Sigmoid colon (tissue), 6 donors: ENCODE measurements at regions not wholly inside any gene's neighbourhood (a gene's known extent, or its start where the extent isn't known, plus 50 kb on each side); places are given as distances from the start of the nearest gene placed in this dataset.

ENCODE experiments used
- DNase-seq: peaks from one replicate; pipeline ENCODE4 v3.0.0-alpha.2; 2019
- H3K27ac ChIP-seq, 4 donors: fragments of 200-600 bp; sonication (generic); one replicate each; pipeline ENCODE4 v1.5.1; 2016 to 2019; ENCODE audit warnings: mild to moderate bottlenecking in 1 of 4
- H3K27me3 ChIP-seq, 3 donors: fragments of 200-600 bp; sonication (generic); one replicate each; pipeline ENCODE4 v1.5.1; 2019; ENCODE audit warnings: mild to moderate bottlenecking in 1 of 3
- H3K36me3 ChIP-seq, 4 donors: fragments of 200-600 bp; sonication (generic); one replicate each; pipeline ENCODE4 v1.5.1; 2016 to 2019
- H3K4me1 ChIP-seq, 4 donors: fragments of 200-600 bp; sonication (generic); one replicate each; pipeline ENCODE4 v1.5.1; 2017 to 2019
- H3K4me3 ChIP-seq, 4 donors: fragments of 200-600 bp; sonication (generic); one replicate each; pipeline ENCODE4 v1.5.1; 2017 to 2019; ENCODE audit warnings: mild to moderate bottlenecking in 2 of 4, moderate library complexity in 1 of 4
- H3K9me3 ChIP-seq, 4 donors: fragments of 200-600 bp in 3 of 4; sonication (generic) in 3 of 4; one replicate each; pipeline versions ENCODE4 v1.5.1 to v1.6.1; 2013 to 2019
- CTCF ChIP-seq, 4 experiments: fragments of 450-650 bp in 3 of 4; fragments of 200-600 bp in 1 of 4; IDR thresholded peaks; one replicate each; pipeline ENCODE4 v1.5.1; 2016 to 2019; ENCODE audit warnings: antibody characterized with exemption in 4 of 4, mild to moderate bottlenecking in 3 of 4, moderate library complexity in 2 of 4
- EP300 ChIP-seq, 4 donors: sonication (generic); formaldehyde crosslinking; IDR thresholded peaks; one replicate each; pipeline ENCODE4 v1.6.1; 2017; ENCODE audit warnings: antibody characterized with exemption in 4 of 4
- POLR2A ChIP-seq, 2 donors: fragments of 450-650 bp; IDR thresholded peaks; one replicate each; pipeline ENCODE4 v1.6.1; 2016; ENCODE audit warnings: antibody characterized with exemption in 2 of 2, mild to moderate bottlenecking in 2 of 2, moderate library complexity in 2 of 2
- POLR2AphosphoS5 ChIP-seq, 4 donors: sonication (generic); formaldehyde crosslinking; IDR thresholded peaks; one replicate each; pipeline ENCODE4 v1.6.1; 2017; ENCODE audit warnings: antibody characterized with exemption in 4 of 4
- WGBS, 2 donors: extraction: QIAGEN DNeasy Blood & Tissue Kit; methylation state at CpG; one replicate each; pipeline ENCODE4 v1.1.7; 2013; 5-methylcytosine and 5-hydroxymethylcytosine counted together
- intact Hi-C: fragments of 100-400 bp; cut with DNase I; formaldehyde crosslinking; loops from one replicate; pipeline ENCODE4 v1.15.1; 2023
- donor health status: healthy with polysubstance abuse.
- donor health status: healthy.

DNA sequence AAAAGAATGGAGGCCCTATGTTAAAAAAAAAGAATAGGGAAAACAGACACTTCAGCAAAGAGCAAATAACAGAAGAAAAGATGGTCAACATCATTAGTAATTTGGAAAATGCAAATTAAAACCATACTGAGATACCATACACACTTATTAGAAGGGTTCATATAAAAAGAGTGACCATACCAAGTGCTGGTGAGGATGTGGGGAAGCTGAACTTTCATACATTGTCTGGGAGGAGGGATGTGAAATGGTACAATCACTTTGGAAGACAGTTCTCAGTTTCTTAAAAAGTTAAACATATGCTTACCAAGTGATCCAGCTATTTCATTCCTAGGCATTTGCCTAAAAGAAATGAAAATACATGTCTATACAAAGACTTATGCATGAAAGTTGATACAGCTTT lies 194.4 kb downstream of the CXCL12 start:
- intact Hi-C loops, result no loop called here
- Histone ChIP-seq H3K36me3 (no peaks in the 10 kb centered on the region), H3K27me3 (no peaks in the 10 kb centered on the region), H3K4me3 (no peak overlapping the region), H3K4me1 (peaks cover 0 to 28% (median 14%) of the 10 kb centered on the region in 4 donors), H3K9me3 (no peaks in the 10 kb centered on the region), H3K27ac (no peak overlapping the region)
- TF ChIP-seq POLR2AphosphoS5 (IDR thresholded peaks at IDR 0.05) (no peak), EP300 (IDR thresholded peaks at IDR 0.05) (no peak), POLR2A (IDR thresholded peaks at IDR 0.05) (no peak), CTCF (IDR thresholded peaks at IDR 0.05) (no peak)
- DNase-seq, result no peak

- no peaks in the 10 kb centered on the region for H3K9me3 ChIP-seq
- intact Hi-C loops, result no loop called here
- H3K36me3 ChIP-seq, result no peaks in the 10 kb centered on the region
- WGBS, 2 donors, result 73 to 82% methylated on average over 1 of the region's 1 CpG
- DNase-seq, result no peak
- H3K4me1 ChIP-seq, result peaks cover 0 to 32% (median 18%) of the 10 kb centered on the region in 4 donors
- no peak overlapping the region for H3K4me3 ChIP-seq
- H3K27ac ChIP-seq, result no peak overlapping the region
- TF ChIP-seq POLR2AphosphoS5 (IDR thresholded peaks at IDR 0.05), result no peak
- TF ChIP-seq CTCF (IDR thresholded peaks at IDR 0.05), result no peak
- TF ChIP-seq POLR2A (IDR thresholded peaks at IDR 0.05), result no peak
- no peak for TF ChIP-seq EP300 (IDR thresholded peaks at IDR 0.05)
- no peaks in the 10 kb centered on the region for H3K27me3 ChIP-seq
Observed at GRCh38 chr10:44186821-44187220, 198.1 kb downstream of the CXCL12 start.

DNA sequence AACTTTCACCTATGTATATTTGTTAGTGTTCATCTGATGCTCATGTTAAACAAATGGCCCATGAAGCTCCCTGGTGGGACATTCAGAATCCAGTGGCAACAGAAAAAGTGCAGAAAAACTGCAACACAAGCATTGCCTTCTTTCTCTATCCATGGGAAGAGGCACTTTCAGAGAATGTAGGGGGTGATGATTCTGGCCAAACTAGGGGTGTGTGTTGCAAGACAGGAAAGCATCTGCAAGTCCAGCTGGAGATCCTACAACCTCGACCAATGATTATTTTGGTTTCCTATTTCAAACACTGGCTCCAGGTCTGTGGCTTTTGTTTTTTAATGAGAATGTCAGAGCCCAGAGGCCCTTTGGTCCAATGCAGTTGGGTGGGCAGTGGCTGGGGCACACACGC lies 198.7 kb downstream of the CXCL12 start:
- no peak for TF ChIP-seq CTCF (IDR thresholded peaks at IDR 0.05)
- TF ChIP-seq POLR2A (IDR thresholded peaks at IDR 0.05), result no peak
- no peak for TF ChIP-seq EP300 (IDR thresholded peaks at IDR 0.05)
- no peak for TF ChIP-seq POLR2AphosphoS5 (IDR thresholded peaks at IDR 0.05)
- peak; percentile 66 for DNase-seq
- Histone ChIP-seq H3K27ac (no peak overlapping the region), H3K36me3 (no peaks in the 10 kb centered on the region), H3K27me3 (no peaks in the 10 kb centered on the region), H3K9me3 (no peaks in the 10 kb centered on the region), H3K4me1 (peaks cover 0 to 28% (median 15%) of the 10 kb centered on the region in 4 donors), H3K4me3 (no peak overlapping the region)
- intact Hi-C loops, result no loop called here
- WGBS, 2 donors, result 33 to 37% methylated on average over 2 of the region's 2 CpGs

DNA sequence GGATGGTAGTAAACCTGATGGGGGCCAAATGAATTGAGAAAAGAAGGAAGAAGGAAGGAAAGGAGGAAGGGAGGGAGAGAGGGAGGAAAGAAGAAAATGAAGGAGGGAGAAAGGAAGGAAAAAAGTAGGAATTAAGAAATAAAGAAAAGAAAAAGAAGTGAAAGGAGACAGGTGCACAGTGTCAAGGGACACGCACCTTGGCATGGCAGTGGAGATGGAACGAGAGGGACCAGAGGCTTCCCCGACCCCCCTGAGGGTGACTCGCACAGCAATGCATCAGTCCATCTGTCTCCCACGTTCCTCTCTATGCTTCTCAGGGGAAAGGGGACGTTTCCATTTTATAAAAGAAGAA lies 199.6 kb downstream of the CXCL12 start:
- peaks cover 0 to 37% (median 17%) of the 10 kb centered on the region in 4 donors for H3K4me1 ChIP-seq
- no peak for TF ChIP-seq CTCF (IDR thresholded peaks at IDR 0.05)
- TF ChIP-seq POLR2AphosphoS5 (IDR thresholded peaks at IDR 0.05), result no peak
- TF ChIP-seq POLR2A (IDR thresholded peaks at IDR 0.05), result no peak
- no peak for TF ChIP-seq EP300 (IDR thresholded peaks at IDR 0.05)
- no peaks in the 10 kb centered on the region for H3K9me3 ChIP-seq
- no peak overlapping the region for H3K27ac ChIP-seq
- DNase-seq, result no peak
- H3K4me3 ChIP-seq, result no peak overlapping the region
- no peaks in the 10 kb centered on the region for H3K36me3 ChIP-seq
- 61 to 82% methylated on average over 6 of the region's 6 CpGs for WGBS, 2 donors
- intact Hi-C loops, result no loop called here
- H3K27me3 ChIP-seq, result no peaks in the 10 kb centered on the region

- no peaks in the 10 kb centered on the region for H3K36me3 ChIP-seq
- no peaks in the 10 kb centered on the region for H3K27me3 ChIP-seq
- no peak for DNase-seq
- no peak overlapping the region for H3K27ac ChIP-seq
- intact Hi-C loops, result no loop called here
- TF ChIP-seq POLR2AphosphoS5 (IDR thresholded peaks at IDR 0.05) (no peak), EP300 (IDR thresholded peaks at IDR 0.05) (no peak), POLR2A (IDR thresholded peaks at IDR 0.05) (no peak), CTCF (IDR thresholded peaks at IDR 0.05) (no peak)
- no peaks in the 10 kb centered on the region for H3K9me3 ChIP-seq
- peaks cover 0 to 42% (median 23%) of the 10 kb centered on the region in 4 donors for H3K4me1 ChIP-seq
- H3K4me3 ChIP-seq, result no peak overlapping the region
- 93 to 94% methylated on average over 7 of the region's 7 CpGs for WGBS, 2 donors
Observed at GRCh38 chr10:44184633-44185314, 200.1 kb downstream of the CXCL12 start.
